Stimulated activated CD4-positive, alpha-beta T cell treated with anti-CD3 and anti-CD28 coated beads, Interleukin-1b, Interleukin-23, amount 100 ng/mL, for 24 hours (primary cell): ENCODE measurements at regions not wholly inside any gene's neighbourhood (a gene's known extent, or its start where the extent isn't known, plus 50 kb on each side); places are given as distances from the start of the nearest gene placed in this dataset.
"Not testable (repeated sequence)": the region's sequence is repeated elsewhere in the genome, so short reads cannot be mapped to it uniquely, and the experiment has no call there.

ENCODE experiments used
- DNase-seq, 4 experiments: peaks; one replicate each; pipeline ENCODE4 v3.0.0-alpha.2; 2020; ENCODE audit warnings: low read depth in 4 of 4, low spot score in 1 of 4

DNA sequence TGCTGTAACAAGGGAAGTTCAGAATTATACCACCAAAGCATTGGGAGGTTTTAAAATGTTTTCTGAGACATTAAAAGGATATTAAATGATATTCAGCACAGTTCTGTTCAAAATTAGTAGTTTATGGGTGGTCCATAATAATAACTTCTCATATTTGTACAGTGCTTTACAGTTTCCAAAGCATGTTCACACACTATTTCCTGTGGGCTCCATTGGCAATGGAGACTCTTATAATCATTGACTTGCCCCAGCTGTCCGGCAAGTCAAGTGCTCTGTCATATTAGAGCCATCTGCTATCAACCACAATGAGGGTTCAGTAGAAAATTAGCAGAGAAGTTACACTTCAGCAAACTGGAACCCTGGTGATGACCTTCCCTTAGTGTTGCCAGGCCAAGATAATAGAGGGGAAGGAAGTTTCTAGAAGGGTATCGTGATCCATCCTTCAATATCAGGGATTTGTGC lies 526.6 kb upstream of the CCDC196 start:
- DNase-seq, result no peak

- peak; percentile 38 to 77 (median 73) for DNase-seq
Observed at GRCh38 chr14:65961004-65961403, 525.2 kb upstream of the CCDC196 start.

- no peak for DNase-seq
Observed at GRCh38 chr14:65962952-65963351, 523.2 kb upstream of the CCDC196 start.

DNA sequence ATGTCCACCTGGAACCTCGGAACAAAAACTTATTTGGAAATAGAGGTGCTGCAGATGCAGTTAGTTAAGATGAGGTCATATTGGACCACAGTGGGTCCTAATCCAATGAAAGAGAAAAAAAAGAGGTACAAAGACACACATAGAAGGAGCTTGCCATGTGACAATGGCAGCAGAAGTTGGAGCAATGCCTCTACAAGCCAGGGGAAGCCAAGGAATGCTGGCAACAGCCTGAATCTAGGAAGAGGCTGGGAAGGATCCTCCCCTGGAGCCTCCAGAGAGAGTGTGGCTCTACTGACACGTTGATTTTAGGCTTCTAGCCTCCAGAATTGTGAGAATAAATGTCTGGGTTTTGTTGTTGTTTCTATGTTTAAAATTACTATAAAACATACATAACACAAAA lies 521.8 kb upstream of the CCDC196 start:
- DNase-seq, result no peak

DNA sequence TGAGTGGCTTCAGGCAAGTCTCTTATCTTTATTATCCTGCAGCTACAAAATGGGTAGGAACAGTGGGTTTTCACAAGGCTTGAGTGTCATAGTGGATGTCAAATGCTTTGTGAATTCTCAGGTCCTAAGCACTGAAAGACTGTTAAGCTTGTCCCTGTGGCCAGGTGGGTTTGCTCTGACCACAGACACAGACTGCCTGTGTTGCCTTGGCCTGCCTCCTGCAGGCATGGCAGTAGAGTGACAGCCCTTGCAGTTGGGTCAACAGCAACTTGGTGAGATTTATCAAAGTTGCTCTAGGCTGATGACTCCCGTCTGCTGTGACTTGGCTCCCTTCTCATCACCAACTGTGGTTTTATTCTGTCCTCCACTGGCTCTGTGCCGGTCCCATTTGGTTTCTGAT lies 520.0 kb upstream of the CCDC196 start:
- DNase-seq, result no peak

- no peak for DNase-seq
Observed at GRCh38 chr14:65972346-65972870, 513.8 kb upstream of the CCDC196 start.

- DNase-seq, result no peak
Observed at GRCh38 chr14:65972891-65973290, 513.3 kb upstream of the CCDC196 start.

GRCh38 chr14:65975865-65976264 lies 510.3 kb upstream of the CCDC196 start:
- no peak for DNase-seq

DNA sequence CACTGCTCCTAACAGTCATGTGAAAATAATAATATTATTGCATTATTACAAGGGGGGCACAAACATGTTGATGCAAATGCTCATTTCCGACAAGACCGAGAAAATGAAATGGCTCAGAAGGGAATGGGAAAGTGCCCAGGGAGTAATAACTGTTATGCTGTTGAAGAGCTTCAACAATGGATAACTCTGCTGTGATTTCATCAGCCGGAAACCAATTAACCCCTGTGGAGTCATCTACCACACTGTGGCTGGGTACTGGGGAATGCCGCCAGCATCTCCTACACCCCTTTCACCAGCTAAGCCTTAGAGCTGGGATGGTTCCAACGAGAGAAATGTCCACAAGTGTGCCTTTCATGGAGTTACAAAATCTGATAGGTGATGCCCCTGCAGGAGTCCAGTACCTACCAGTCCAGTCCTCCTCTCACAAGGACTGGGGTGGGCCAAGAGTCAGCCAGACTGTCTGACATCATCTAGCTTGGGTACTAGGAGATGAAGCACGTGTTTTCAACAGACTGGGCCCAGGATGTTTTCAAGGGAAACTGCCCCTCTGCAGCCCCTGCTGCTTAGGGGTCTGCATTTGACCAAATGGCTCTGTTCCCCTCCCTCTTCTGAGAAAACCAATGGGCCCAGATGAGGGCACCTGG lies 509.3 kb upstream of the CCDC196 start:
- no peak for DNase-seq

DNA sequence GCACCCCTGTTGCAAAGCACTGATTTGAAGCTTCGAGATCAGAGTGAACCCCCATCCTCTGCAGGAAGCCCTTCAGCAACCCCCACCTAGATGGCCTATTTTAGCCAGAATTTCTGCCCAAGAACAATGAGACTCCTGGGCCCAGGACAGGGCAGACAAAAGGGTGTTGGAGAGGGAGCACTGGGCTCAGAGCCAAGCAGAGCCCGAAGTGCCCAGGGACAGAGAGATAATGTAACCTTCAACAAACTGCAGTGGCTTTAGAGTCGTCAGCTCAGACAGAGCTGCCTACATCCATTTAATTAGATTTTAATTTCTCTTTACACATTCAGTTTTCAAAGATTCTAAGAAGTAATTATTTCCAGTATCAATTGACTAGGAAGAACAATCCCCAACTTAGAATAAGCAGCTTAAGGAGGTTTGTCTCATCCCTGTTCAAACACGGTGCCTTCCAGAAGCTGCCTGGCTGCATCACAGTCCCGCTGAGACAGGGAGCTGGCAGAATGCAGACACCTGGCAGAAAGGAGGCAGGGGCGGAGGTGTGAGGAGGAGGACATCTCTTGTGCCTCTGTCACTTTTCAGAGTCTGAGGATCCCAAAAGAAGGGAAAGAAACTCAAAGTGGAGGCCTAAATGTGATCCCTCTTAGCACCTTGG lies 504.9 kb upstream of the CCDC196 start:
- no peak for DNase-seq

GRCh38 chr14:65986041-65986440 lies 500.1 kb upstream of the CCDC196 start:
- DNase-seq, result no peak

DNA sequence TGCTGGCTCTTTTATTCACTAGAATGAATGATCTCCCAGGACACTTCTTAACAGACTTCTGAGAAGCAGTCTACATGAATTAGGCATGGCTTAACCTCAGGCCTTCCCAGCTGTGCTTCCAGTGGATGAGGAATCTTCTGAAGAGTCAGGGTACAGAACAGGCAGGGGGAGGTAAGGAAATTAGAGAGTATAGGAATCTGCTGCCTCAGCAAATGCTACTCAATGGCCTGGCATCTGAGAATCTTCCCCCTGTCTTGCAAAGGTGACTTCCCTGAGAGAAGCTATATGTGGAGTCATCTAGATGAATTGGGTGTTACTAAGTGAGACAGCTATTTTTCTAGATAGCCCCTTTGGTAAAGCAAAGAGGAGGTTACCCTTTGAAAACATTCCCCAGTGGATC lies 496.2 kb upstream of the CCDC196 start:
- DNase-seq, result no peak

DNA sequence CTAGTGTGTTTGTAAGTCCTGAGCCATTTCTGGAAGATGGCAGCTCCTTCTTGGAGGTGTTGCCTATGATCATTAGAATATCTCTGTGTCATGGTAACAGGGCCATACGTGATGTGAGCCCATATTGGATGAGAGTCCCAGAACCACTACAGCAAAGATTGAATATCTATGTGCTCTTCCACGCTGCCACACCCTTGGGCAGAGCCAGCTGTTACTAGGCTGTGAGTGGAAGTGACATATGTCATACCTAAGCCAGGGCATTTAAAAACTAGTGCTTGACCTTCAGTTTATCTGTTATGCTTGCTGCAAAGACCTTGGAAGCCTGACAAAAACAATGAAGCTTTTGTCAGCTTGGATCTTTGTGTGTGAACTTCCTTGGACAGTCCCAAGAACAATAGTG lies 495.1 kb upstream of the CCDC196 start:
- DNase-seq, result no peak

GRCh38 chr14:65991935-65992334 lies 494.2 kb upstream of the CCDC196 start:
- not testable (repeated sequence) for DNase-seq

DNA sequence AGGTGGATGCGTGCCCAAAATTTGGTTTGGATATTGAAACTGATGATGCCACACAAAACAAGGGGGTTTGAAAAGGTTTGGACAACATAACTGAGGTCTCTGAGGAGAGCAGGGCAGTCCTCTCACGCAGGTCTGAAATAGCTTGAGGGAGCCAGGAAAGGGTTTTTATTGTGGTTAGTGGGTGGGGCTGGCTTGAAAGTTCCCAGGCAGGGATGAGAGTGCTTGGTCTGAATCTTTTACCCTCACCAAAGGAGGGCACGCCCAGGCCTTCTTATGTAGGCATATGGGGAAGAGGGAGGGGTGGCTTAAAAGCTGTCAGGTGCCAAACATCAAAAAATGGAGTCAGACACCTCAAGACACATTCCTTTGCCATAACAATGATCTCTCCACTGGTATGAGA lies 493.1 kb upstream of the CCDC196 start:
- no peak for DNase-seq

GRCh38 chr14:65993996-65994395 lies 492.2 kb upstream of the CCDC196 start:
- DNase-seq, result no peak

GRCh38 chr14:65997347-65997746 lies 488.8 kb upstream of the CCDC196 start:
- no peak for DNase-seq

- no peak for DNase-seq
Observed at GRCh38 chr14:65999865-66000264, 486.3 kb upstream of the CCDC196 start.

GRCh38 chr14:66000766-66001165 lies 485.4 kb upstream of the CCDC196 start:
- DNase-seq, result no peak

DNA sequence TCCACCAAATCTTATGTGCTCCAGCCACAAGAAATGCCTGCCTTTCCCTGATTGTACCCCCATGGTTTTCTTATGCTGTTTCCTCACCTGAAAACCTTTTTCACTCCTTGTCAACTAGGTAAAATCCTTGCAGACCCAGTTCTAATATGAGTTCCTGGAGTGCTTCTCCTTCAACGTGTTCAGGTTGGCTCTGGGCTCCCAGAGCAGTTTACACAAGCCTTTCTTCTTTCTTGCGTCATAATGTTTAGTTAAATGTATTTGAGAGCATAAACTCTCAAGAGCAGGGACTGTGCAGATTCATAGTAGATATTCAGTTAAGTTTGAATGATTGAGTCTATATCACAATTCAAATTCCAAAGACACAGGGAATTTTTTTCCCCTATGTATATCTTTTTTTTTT lies 484.8 kb upstream of the CCDC196 start:
- DNase-seq, result no peak

DNA sequence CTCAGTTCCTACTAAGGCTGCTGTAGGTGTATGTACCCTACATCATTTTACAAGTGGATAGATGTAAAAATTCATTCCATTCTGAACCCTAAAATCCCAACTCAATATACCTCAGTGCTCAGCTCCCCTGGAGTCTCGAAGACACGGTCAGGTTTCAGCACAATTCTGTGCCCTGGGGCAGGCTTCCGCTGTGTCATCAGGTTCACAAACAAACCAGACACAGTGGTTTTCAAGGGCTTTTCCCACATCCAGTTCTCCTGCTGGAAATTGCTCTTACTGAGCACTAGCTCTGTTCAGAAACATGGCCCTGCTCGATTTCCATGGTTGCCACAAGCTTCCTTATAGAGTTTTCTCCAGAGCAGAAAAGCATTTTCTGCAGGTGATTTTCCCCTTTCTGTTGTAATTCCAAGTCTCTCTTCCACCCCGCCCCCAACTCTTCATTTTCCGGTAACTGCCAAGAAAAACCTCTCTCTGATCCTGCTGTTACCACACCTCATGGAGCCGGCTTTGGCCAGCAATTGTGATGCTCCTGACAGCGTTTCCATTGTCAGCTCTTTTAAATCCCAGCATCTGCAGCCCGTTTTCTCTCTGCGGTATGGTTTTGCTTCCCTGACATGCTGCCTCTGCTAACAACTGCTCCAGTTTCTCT lies 483.0 kb upstream of the CCDC196 start:
- DNase-seq, result no peak

- DNase-seq, result no peak
Observed at GRCh38 chr14:66005900-66006434, 480.2 kb upstream of the CCDC196 start.
